ENCODE measurements at regions not wholly inside any gene's neighbourhood (a gene's known extent, or its start where the extent isn't known, plus 50 kb on each side); places are given as distances from the start of the nearest gene placed in this dataset.

- no peak for TF ChIP-seq ZNF433 (tag by site-specific recombination; IDR thresholded peaks at IDR 0.05; ENCODE audit: low read depth)
- no peak for TF ChIP-seq ZNF544 (tag by site-specific recombination; IDR thresholded peaks at IDR 0.05)
- TF ChIP-seq ZNF830 (tag by site-specific recombination; IDR thresholded peaks at IDR 0.05; ENCODE audit: low read depth) = no peak
- TF ChIP-seq, protein P1, sequence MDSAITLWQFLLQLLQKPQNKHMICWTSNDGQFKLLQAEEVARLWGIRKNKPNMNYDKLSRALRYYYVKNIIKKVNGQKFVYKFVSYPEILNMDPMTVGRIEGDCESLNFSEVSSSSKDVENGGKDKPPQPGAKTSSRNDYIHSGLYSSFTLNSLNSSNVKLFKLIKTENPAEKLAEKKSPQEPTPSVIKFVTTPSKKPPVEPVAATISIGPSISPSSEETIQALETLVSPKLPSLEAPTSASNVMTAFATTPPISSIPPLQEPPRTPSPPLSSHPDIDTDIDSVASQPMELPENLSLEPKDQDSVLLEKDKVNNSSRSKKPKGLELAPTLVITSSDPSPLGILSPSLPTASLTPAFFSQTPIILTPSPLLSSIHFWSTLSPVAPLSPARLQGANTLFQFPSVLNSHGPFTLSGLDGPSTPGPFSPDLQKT (IDR thresholded peaks at IDR 0.05; ENCODE audit: borderline replicate concordance, low read depth, low read length) = no peak
- no peak for TF ChIP-seq ZNF518A (tag by site-specific recombination; conservative IDR thresholded peaks at IDR 0.05; ENCODE audit: low read depth)
- TF ChIP-seq, protein P2, sequence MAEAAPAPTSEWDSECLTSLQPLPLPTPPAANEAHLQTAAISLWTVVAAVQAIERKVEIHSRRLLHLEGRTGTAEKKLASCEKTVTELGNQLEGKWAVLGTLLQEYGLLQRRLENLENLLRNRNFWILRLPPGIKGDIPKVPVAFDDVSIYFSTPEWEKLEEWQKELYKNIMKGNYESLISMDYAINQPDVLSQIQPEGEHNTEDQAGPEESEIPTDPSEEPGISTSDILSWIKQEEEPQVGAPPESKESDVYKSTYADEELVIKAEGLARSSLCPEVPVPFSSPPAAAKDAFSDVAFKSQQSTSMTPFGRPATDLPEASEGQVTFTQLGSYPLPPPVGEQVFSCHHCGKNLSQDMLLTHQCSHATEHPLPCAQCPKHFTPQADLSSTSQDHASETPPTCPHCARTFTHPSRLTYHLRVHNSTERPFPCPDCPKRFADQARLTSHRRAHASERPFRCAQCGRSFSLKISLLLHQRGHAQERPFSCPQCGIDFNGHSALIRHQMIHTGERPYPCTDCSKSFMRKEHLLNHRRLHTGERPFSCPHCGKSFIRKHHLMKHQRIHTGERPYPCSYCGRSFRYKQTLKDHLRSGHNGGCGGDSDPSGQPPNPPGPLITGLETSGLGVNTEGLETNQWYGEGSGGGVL (tag by site-specific recombination; IDR thresholded peaks at IDR 0.05) = no peak
- no peak for TF ChIP-seq TCF7L2 (IDR thresholded peaks at IDR 0.05; ENCODE audit: borderline replicate concordance, low read depth, low read length)
- TF ChIP-seq, protein P3, sequence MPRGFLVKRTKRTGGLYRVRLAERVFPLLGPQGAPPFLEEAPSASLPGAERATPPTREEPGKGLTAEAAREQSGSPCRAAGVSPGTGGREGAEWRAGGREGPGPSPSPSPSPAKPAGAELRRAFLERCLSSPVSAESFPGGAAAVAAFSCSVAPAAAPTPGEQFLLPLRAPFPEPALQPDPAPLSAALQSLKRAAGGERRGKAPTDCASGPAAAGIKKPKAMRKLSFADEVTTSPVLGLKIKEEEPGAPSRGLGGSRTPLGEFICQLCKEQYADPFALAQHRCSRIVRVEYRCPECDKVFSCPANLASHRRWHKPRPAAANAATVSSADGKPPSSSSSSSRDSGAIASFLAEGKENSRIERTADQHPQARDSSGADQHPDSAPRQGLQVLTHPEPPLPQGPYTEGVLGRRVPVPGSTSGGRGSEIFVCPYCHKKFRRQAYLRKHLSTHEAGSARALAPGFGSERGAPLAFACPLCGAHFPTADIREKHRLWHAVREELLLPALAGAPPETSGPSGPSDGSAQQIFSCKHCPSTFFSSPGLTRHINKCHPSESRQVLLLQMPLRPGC (tag by site-specific recombination; IDR thresholded peaks at IDR 0.05) = no peak
- no peak for TF ChIP-seq ZNF585B (tag by site-specific recombination; IDR thresholded peaks at IDR 0.05)
- no peak for TF ChIP-seq ZSCAN16 (tag by site-specific recombination; IDR thresholded peaks at IDR 0.05)
- TF ChIP-seq ZNF701 (tag by site-specific recombination; IDR thresholded peaks at IDR 0.05) = no peak
- no peak for TF ChIP-seq ZNF416 (tag by site-specific recombination; IDR thresholded peaks at IDR 0.05)
- TF ChIP-seq ZFP69B (tag by site-specific recombination; IDR thresholded peaks at IDR 0.05) = no peak
- no peak for TF ChIP-seq OVOL3 (tag by site-specific recombination; IDR thresholded peaks at IDR 0.05)
These were observed 372.6 kb upstream of the PRR16 start (continued) for GRCh38 chr5:120091376-120091948.

- H3K4me3 ChIP-seq (ENCODE audit: low read depth, low read length) = no peak overlapping the region
- ChIA-PET CTCF (no interaction called here), POLR2A (no interaction called here)
- H3K4me1 ChIP-seq (ENCODE audit: control insufficient read depth, insufficient read depth, low read length) = no peaks in the 10 kb centered on the region
- H3K27ac ChIP-seq (ENCODE audit: extremely low read depth, low read depth, low read length) = no peak overlapping the region
- no peaks in the 10 kb centered on the region for H3K9me3 ChIP-seq (ENCODE audit: control insufficient read depth, insufficient read depth, low read depth, low read length)
- H3K36me3 ChIP-seq (ENCODE audit: control insufficient read depth in 2 of 2, insufficient read depth in 1 of 2, low read length in 2 of 2) = no peaks in the 10 kb centered on the region
- TF ChIP-seq ZNF2 (tag by site-specific recombination; IDR thresholded peaks at IDR 0.05) = no peak
- no peak for TF ChIP-seq ZNF558 (tag by site-specific recombination; IDR thresholded peaks at IDR 0.05)
- no peak for TF ChIP-seq ZNF121 (tag by site-specific recombination; IDR thresholded peaks at IDR 0.05)
These were observed 371.5 kb upstream of the PRR16 start for GRCh38 chr5:120092649-120093048.

Measured in HEK293 (cell line).